Adrenal gland (tissue), 5 donors: ENCODE measurements at regions not wholly inside any gene's neighbourhood (a gene's known extent, or its start where the extent isn't known, plus 50 kb on each side); places are given as distances from the start of the nearest gene placed in this dataset.

Experiments
- POLR2A ChIP-seq, 2 donors: fragments of 450-650 bp; IDR thresholded peaks; one replicate each; pipeline ENCODE4 v1.6.1; 2017; ENCODE audit warnings: antibody characterized with exemption in 2 of 2, mild to moderate bottlenecking in 2 of 2, moderate library complexity in 1 of 2
- TF ChIP-seq, protein P1 (sequence below), 6 experiments: fragments of 450-650 bp in 4 of 6; fragments of 200-600 bp in 2 of 6; sonication (generic) in 1 of 6; IDR thresholded peaks; 1 replicate in 5 of 6; 2 replicates in 1 of 6; pipeline versions ENCODE4 v1.5.1 to v1.8.0; 2016 to 2021; ENCODE audit warnings: antibody characterized with exemption in 6 of 6, mild to moderate bottlenecking in 2 of 6, moderate library complexity in 1 of 6
- donor health status: DM: no; HTN: no; CAD: no.

DNA sequence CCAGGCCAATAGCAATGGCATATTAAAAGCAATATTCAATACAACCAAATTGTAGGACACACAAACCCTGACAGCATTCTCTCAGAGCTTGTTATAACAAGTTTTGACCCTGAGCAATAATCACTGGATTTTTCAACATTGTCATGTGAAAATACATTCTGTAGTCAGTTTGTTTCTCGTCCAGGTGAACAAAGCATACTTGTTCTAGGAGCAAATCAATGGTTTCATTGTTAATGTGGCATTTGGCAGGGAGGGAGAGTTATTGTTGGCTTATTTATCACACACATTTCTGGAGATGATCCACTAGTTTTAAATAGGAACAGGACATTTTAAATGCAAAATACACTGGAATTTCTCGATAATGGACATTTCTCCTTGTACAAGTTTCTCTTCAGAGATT lies 69.9 kb upstream of the L3MBTL4 start:
- TF ChIP-seq POLR2A (IDR thresholded peaks at IDR 0.05), result no peak
- TF ChIP-seq, protein P1, sequence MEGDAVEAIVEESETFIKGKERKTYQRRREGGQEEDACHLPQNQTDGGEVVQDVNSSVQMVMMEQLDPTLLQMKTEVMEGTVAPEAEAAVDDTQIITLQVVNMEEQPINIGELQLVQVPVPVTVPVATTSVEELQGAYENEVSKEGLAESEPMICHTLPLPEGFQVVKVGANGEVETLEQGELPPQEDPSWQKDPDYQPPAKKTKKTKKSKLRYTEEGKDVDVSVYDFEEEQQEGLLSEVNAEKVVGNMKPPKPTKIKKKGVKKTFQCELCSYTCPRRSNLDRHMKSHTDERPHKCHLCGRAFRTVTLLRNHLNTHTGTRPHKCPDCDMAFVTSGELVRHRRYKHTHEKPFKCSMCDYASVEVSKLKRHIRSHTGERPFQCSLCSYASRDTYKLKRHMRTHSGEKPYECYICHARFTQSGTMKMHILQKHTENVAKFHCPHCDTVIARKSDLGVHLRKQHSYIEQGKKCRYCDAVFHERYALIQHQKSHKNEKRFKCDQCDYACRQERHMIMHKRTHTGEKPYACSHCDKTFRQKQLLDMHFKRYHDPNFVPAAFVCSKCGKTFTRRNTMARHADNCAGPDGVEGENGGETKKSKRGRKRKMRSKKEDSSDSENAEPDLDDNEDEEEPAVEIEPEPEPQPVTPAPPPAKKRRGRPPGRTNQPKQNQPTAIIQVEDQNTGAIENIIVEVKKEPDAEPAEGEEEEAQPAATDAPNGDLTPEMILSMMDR (IDR thresholded peaks at IDR 0.05), result no peak
